Hematopoietic multipotent progenitor cell treated with erythropoietin and hydrocortisone succinate and interleukin-3 and kit ligand, for 4 days (in vitro differentiated cells): ENCODE measurements at regions not wholly inside any gene's neighbourhood (a gene's known extent, or its start where the extent isn't known, plus 50 kb on each side); places are given as distances from the start of the nearest gene placed in this dataset.
"Not testable (repeated sequence)": the region's sequence is repeated elsewhere in the genome, so short reads cannot be mapped to it uniquely, and the experiment has no call there.

Experiments used
- DNase-seq: peaks from one replicate; pipeline ENCODE4 v3.0.0-alpha.2; 2015

DNA sequence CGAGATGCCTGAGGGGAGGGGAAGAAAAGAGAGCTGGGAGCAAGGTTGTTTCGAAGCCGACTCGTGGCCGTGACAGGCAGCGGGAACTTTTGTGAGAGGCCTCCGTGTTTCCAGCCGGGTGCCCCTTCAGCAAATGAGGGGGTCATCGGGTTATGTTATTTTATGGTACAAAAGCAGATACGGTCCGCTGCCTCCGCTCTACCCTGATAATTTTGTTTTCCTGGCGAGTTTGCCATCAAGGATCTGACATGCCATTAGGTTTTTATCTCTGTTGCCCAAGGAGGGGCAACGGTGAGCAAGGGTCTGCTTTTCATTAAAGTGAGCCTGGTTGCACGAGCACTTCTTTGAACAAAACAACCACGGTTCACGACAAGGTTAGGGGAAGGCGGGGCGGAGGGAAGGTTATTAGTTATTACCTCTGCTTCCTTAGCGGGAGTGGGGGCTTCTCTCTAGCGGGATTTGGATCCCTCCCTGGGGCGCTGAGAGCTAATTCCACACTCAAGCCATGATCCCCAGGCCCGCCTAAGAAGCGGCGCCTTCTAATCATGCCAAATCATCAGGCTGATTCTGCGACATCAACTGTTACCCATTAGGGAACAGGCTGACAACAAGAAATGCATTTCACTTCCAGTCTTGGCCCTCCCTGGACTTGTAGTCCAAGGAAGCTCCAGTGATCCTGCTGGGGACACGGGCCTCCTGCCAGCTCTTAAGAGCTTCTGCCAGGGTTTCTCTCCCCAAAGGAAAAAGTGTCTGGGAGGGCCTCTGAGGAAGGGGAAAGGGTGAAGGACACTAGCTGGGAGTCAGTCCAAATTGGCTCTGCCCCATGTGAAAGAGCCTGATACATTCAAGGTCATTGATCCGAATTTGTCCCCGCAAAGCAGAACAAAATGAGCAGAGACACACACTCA, 617.7 kb downstream of the MID1IP1 start:
- DNase-seq: no peak

- DNase-seq: no peak
Measured at GRCh38 chrX:39421006-39421405, 619.7 kb downstream of the MID1IP1 start.

DNA sequence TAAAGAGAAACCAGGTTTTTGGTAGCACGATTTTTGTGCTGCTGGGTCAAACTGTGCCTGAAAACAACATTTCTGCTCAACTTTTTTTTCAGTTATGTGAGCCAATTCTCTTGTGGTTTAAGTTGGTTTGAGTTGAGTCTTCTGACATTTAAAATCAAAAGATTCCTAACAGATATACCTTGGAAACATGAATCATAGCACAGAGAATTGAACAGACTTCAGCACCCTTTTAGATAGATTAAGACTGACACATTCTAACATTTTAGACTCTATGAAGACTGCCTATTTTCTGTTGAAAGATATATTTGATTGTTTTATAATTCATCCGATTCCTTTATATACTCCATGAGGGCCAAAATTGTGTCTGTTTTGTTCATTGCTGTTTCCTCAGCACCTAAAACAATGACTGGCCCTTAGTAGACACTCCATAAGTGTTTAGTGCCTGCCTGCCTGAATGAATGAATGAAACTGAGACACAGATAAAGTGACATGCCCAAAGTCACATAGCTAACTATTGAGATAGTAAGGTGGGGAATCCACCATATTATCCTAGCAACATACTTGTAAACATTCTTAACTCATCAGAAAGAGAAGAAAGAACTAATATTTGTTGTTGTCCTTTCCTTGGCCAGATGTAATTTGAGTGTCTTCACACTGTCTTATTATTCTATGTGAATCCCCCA, 624.0 kb downstream of the MID1IP1 start:
- no peak for DNase-seq

DNA sequence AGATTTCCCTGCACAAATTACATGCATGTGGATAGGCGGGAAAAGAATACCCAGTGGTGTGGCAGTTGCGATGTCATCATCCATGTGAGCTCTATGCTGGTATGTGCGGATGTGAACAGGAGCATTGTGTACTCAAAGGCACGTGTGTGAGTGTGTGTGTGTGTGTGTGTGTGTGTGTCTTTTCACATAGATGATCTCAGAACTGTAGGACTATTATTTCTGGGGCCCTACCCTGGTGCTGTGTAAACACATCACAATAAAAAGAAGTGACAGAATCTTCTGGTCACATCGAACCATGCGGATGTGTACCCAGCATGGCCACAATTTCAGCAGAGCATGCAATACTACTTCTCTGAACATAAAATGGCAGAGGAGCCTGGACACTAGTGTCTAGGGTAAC, 624.8 kb downstream of the MID1IP1 start:
- no peak for DNase-seq

DNA sequence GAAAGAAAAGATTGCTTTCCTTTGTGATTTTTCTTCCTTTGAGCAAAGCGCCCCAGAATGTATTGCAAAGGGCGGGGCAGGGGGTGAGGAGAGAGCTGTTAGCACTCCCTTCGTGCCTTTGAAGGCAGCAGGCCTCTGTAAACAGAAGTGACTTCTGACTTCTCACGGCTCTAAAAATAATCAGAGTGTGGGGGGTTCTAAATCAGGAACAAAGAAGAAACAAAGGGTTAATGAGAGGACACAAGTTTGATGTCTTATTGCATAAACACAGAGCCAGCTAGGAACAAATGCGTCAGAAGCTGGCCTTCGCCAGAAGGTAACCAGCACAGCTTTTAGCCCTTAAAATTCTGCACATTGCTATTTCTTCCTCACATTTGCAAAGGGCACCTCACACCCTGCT, 626.2 kb downstream of the MID1IP1 start:
- no peak for DNase-seq

- DNase-seq: no peak
Measured at GRCh38 chrX:39427906-39428305, 626.6 kb downstream of the MID1IP1 start.

DNA sequence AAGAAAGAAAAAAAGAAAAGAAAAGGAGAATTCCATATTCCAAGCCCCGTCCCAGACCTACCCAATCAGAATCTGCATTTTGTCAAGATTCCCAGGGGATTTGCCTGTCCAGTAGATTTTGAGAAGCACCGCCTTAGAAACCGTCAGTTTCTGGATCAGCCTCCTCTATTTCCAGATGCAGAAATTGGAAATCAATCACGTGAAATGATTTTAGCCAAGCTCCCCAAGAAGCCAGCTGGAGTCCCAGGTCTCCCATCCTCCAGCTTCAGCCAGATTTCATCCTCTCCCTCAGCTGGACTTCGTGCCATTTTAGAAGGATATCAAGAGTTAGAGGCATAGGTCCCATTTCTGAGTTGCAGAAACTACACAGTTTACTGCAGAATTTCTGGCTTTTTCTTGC, 629.3 kb downstream of the MID1IP1 start:
- DNase-seq: no peak

GRCh38 chrX:39431893-39432292, 630.6 kb downstream of the MID1IP1 start:
- DNase-seq: no peak

DNA sequence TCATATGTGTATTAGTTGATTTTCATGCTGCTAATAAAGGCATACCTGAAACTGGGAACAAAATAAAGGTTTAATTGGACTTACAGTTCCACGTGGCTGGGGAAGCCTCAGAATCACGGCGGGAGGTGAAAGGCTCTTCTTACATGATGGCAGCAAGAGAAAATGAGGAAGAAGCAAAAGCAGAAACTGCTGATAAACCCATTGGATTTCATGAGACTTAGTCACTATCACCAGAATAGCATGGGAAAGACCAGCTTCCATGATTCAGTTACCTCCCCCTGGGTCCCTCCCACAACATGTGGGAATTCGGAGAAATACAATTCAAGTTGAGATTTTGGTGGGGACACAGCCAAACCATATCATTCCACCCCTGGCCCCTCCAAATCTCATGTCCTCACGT, 633.4 kb downstream of the MID1IP1 start:
- DNase-seq: not testable (repeated sequence)

- peak; percentile 27 for DNase-seq
Measured at GRCh38 chrX:39436538-39436937, 635.3 kb downstream of the MID1IP1 start.

DNA sequence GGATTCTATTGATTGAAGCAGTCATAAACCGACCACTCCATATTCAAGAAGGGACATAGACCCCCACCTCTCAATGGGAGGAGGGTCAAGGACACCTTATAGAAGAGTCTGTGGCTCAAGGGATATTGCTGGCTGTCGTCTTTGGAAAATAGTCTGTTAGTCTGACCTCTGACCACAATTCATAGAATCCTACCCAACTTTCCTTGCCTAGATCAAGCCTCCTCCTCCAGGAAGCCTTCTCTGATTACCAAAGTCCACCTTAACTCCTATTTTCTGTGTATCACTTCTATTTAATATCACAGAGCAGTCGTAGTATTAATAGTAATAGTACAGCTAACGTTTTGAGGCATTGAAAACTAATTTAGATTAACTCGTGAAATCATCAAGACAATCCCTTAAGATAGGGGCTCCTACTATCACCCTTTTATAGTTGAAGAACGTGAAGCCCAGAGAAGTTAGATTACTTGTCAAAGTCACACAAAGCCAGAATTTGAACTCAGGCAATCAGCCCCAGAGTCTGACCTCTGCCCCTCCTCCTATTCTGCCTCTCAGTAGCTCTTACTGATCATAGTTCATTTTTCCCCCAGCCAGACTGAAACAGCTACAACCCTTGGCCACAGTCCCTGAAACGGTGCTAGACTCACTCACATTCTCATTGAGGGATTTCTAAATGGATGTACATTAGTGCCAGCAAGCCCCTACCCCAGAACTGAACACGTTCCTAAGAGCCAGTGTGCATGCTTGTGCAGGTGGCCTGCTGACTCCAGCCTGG, 636.6 kb downstream of the MID1IP1 start:
- DNase-seq: no peak

- peak; percentile 56 for DNase-seq
Measured at GRCh38 chrX:39438603-39439602, 637.6 kb downstream of the MID1IP1 start.

DNA sequence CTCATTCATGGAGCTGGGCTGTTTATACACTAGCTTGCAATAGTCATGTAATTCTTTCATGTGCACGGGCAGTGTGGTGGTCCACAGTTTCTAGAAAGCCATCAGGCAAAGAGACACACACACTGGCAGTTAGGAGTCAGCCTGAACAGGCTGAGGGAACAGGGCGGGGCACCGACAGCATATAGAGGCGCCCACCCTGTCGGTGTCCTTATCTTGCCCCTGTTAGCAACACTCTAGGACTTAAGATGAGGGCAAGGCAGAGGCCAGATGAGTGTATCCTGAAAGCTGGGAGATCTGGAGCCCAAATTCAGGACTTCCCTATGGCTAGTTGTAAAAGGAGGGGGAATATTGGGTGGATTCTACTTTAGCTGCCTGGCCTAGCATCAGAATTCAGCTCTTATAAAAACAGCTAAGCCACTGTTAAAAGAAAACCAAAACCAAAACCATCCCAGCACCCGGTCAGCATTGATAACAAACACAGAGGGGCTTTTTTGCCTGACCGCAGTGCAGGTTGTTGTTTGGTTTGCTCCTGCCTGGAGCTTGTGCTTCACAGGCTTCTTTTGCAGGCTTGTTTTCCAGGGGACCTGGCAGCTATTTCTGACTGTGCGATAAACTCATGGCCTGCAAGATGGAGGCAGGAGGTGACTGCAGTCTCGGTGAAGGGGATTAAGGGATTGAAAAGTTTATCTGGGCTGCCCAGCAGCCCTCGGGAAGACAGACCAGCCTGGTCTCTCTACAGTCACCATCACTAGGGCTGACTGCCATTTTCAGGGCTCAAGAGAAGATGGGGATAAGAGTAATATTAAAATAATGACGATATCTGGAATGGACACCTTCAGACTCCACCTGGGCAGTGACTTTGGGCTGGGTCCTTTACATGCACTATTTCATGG, 638.9 kb downstream of the MID1IP1 start:
- DNase-seq: peak; percentile 80

DNA sequence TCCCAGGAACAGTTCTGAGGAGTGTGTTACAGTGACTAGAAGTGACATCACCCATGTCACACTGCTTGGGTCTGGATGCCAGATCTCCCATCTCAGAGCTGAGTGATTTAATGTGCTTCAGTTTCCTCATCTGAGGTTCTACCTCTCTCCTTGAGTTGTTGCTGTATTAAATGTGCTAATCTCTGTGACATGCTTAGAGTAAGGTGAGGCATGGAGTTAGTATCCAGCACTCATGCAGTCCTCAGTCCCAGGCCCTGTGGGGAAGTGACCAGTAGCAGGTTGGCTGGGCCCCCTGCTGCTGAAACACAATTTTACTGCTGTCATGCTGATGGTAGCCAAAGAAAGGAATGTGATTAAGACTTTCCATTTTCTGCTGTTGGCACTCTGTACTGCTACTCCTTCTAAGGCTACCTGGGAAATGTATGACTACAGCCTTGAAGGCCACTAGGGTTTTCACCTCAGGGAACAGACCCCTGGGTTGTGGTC, 639.6 kb downstream of the MID1IP1 start:
- peak; percentile 4 for DNase-seq

GRCh38 chrX:39442332-39442731, 641.1 kb downstream of the MID1IP1 start:
- no peak for DNase-seq

GRCh38 chrX:39443240-39443639, 642.0 kb downstream of the MID1IP1 start:
- no peak for DNase-seq

DNA sequence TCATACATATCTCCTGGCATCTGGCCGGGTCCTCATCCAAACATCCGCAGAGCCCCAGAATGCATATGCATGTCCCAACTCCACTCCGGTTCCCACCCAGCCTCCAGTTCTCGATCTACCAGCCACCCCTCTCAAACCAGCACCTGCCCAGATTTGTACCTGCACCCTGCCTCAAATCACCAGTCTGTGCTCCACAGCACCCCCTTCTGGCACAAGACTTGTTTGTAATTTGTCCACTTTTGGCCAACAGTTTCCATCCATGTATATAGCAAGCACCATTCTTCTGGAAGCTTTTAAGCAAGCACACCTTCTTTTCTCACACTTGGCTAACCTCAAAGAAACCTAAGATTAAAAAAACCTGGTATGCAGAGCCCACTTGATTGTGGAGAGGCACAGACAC, 644.1 kb downstream of the MID1IP1 start:
- DNase-seq: peak; percentile 29

GRCh38 chrX:39449352-39449751, 648.1 kb downstream of the MID1IP1 start:
- no peak for DNase-seq

GRCh38 chrX:39450234-39450977, 647.4 kb downstream of the BCOR start:
- no peak for DNase-seq

- DNase-seq: no peak
Measured at GRCh38 chrX:39451046-39451445, 646.7 kb downstream of the BCOR start.
